ENCODE measurements at regions not wholly inside any gene's neighbourhood (a gene's known extent, or its start where the extent isn't known, plus 50 kb on each side); places are given as distances from the start of the nearest gene placed in this dataset.

DNA sequence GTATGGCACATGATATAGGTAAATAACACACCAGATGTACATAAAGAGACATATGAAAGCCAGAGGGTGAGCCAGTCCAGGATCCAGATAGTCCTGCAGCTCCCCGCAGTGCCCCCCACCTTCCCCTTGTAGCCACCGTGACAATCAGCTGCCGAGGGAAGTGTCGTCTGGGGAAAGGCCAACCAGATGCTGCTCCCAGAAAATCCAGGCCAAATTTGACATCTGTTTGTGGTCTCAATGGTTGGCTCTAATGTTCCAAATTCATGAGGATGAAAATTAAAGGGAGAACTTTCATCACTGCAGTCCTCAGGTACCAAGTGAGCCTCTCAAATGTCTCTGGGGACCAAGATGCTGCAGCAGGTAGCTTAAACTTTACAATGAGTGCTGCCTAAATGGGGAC lies 210.3 kb downstream of the PTEN start:
- TF ChIP-seq, protein P1, sequence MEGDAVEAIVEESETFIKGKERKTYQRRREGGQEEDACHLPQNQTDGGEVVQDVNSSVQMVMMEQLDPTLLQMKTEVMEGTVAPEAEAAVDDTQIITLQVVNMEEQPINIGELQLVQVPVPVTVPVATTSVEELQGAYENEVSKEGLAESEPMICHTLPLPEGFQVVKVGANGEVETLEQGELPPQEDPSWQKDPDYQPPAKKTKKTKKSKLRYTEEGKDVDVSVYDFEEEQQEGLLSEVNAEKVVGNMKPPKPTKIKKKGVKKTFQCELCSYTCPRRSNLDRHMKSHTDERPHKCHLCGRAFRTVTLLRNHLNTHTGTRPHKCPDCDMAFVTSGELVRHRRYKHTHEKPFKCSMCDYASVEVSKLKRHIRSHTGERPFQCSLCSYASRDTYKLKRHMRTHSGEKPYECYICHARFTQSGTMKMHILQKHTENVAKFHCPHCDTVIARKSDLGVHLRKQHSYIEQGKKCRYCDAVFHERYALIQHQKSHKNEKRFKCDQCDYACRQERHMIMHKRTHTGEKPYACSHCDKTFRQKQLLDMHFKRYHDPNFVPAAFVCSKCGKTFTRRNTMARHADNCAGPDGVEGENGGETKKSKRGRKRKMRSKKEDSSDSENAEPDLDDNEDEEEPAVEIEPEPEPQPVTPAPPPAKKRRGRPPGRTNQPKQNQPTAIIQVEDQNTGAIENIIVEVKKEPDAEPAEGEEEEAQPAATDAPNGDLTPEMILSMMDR (IDR thresholded peaks at IDR 0.05; ENCODE audit: insufficient read depth, low read length, poor library complexity, severe bottlenecking): no peak
- no peak for TF ChIP-seq EZH2phosphoT487 (conservative IDR thresholded peaks at IDR 0.05; ENCODE audit: low read length)

All from SU-DHL-6 (cell line).